Left renal cortex interstitium (tissue), 4 donors: ENCODE measurements at regions not wholly inside any gene's neighbourhood (a gene's known extent, or its start where the extent isn't known, plus 50 kb on each side); places are given as distances from the start of the nearest gene placed in this dataset.

ENCODE experiments used
- DNase-seq, 4 donors: peaks; one replicate each; pipeline ENCODE4 v3.0.0-alpha.2; 2013; ENCODE audit warnings: low read depth in 4 of 4, low spot score in 2 of 4, missing footprints in 1 of 4

DNA sequence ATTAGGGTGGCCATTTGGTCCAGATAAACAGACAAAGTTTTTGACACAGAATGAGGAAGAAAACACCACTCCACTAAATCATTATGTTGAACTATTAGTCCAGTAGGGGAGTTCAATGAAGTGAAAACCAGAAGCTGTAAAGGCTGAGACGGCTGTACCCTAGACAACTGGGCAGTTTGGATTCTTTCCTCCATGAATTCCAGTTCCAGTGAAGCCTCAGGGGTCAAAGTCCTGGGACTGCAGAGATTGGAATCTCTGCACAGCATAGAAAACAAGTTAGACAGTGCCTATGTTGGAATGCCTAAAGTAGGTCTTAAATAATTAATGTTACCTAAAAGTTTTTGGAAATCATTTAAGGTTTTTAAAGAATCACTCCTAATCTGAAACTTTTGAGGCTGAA, 86.5 kb upstream of the PGR start:
- DNase-seq: peak in 1 of 4 donors; percentile 0

DNA sequence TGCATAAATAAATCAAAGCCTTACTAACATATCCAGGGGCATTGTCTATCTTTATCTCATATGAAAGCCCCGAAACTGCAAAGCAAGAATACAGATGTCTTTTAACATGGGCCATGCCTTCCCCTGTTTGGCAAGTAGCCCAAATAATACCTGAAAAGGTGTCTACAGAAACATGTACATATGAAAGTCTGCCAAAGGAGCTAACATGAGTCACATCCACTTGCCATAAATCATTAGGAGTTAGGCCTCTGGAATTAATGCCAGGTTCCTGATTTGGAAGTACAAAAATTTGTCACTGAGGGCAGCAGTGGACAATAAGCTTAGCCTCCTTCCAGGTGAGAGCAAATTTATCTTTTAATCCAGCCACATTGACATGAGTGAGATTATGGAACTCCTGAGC, 85.5 kb upstream of the PGR start:
- no peak for DNase-seq

DNA sequence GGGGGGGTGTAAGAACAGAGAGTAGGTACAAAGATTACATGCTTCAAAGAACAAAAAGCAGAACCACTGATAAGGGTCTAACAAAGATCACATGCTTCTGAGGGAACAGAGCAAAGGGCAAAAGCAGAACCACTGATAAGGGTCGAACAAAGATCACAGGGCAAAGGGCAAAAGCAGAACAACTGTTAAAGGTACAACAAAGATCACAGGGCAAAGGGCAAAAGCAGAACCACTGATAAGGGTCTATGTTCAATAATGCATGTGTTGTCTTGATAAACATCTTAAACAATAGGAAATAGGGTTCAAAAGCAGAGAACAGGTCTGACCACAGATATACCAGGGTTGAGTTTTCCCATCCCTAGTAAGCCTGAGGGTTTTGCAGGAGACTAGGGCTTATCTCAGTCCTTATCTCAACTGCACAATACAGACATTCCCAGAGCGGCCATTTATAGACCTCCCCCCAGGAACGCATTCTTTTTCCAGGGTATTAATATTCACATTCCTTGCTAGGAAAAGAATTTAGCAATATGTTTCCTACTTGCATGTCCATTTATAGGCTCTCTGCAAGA, 81.9 kb upstream of the PGR start:
- no peak for DNase-seq

DNA sequence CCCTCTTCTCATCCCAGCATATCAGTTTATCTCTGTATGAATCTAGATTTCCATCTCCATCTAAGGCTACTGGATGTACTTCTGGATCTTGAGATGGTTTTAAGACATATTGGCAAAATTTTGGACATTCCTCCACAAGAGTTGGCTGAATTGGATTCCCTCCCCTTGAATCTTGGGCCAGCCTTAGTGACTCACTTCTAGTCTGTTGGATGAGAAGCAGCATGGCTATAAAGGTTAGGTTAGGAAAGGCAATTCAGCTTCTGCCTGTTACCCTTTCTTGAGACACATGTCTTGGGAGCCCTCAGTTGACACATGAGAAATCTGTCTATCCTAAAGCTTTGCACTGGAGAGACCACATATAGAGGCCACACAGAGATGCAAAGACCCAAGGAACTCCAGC, 73.0 kb upstream of the PGR start:
- no peak for DNase-seq

DNA sequence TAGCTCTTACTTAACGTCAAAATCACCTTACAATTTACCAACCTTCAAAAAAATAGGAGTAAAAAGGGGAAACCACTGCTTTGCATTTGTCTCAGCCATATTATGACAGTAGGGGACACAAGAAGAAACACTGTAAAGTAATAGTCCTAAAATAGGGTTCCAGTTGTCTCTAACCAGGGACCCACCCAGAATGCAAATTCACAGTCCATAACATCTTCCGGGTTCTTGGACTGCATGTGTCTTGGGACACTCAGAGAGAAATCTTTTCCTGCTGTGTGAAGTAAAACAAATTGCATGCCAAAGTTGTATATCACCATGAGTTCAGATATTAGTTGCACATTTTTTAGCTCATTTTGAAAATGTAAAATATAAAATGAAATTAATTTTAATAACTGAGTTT, 69.8 kb upstream of the PGR start:
- DNase-seq: no peak

DNA sequence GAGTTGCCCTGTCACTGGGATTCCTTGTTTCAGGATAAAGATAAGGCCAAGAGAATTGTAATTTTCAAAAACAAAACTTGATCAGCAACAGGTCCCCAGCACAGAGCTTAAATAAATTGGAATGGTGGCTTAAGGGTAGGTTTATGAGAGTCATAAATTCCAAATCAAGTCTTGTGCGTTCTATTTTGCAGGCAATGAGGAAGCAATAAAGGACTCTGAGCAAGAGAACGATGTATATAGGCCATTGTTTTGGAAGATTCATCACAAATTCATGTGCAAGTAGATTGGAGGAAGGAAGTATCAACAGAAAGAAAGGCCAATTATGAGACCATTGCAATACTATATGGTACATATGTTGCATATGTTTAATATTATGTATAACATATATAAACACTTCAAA, 65.7 kb upstream of the PGR start:
- DNase-seq: no peak

DNA sequence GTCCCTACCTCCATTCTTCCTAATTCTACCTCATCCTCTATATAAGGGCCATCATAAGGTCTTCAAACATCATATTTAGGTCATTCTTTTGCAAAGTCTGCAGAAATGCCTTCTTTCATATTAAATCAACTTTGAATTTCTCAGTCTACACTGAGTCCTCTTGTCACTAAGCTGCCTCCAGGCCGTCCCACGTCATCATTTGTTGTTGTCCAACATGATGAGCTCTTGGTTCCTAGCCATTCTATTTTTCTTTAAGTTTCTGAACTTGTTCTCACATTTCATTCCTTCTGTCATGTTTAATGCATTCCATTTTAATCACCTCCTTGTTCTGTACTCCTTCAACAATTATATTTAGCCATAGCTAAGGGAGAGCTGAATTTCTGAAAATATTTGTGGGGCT, 59.2 kb upstream of the PGR start:
- DNase-seq: no peak

DNA sequence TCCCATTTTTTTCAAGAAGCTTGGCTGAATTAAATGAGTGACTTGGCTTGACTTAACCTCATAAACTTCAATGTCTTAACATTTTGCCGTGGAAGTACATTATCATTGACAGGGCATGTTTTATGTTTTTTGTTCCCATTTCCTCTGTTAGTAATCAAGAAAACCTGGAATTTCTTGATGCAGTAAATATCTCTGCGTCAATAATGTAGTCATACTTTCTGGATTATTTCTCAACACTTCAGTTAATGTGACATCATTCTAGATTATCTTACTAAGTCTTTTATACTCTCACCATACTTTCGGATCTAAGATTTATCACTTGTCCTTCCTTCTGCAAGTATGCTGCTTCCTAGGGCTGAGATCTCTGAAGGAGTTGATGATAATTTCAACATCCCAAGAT, 58.6 kb upstream of the PGR start:
- DNase-seq: no peak

DNA sequence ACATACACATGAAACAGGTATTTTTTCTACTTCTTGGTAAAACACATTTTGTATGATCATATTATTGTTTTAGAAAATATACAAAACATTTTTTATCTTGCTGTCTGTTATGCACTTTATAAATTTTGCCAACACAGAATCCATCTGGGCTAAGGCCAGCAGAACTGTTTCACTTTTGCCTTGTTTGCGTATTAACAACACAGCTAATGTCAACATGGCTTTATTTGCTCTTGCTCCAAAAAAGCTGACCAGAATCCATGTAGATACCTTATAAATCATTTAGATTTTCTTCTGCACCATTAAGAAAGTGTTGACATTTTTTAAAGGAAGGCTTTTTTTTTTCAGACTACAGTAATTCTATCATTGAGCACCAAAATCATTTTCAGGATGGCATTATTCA, 58.1 kb upstream of the PGR start:
- no peak for DNase-seq

DNA sequence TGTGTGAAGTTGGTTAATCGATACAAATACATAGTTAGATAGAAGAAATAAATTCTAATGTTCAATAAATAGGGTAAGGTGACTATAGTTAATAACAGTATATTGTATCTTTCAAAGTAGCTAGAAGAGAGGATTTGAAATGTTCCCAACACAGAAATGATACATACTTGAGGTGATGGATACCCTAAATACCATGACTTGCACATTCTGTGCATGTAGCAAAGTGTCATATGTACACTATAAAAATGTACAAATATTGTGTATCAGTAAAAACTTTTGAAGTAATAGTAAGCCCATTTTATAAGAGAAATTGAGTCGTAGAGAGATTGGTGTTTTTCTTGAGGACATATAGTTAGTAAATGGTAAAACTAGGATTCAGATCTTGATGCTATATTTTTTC, 56.4 kb upstream of the PGR start:
- DNase-seq: no peak

DNA sequence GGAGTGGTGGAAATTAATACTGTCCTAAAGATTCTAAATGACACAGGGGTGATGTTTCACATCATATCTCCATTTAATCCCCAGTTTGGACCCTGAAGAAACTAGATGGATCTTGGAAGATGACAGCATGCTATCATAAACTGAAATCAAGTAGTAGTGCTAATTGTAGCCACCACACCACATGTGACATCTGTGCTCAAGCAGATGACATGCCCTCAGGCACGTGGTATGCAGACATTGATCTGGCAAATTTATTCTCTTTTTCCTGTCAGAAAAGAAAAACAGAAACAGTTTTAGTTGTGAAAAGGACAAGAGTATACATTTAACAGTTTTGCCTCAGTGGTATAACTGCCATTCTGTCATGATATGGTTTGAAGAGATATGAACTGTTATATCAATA, 52.9 kb upstream of the PGR start:
- no peak for DNase-seq

DNA sequence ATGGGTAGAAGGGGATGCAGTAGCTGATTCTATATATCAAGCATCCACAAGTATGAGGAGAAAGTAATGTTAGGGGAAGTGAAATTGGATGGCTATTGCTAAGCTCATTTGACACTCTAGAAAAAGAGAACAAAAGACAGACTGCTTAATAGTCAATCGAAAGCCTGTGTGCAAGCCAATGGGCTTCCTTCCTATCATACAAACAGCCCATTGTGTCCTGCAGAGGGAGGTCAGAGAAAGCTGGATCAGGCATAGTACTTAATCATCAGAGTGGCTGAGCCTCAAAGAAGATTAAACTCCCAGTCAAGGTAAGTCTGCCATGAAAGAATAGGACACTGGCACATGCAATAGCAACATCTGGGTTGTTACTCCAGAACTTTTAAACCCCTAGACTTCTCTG, 50.9 kb upstream of the PGR start:
- DNase-seq: no peak
